ENCODE measurements at regions not wholly inside any gene's neighbourhood (a gene's known extent, or its start where the extent isn't known, plus 50 kb on each side); places are given as distances from the start of the nearest gene placed in this dataset.

GRCh38 chr3:14601692-14602005 is 49.9 kb upstream of the CCDC174 start:
- TF ChIP-seq CTCF (IDR thresholded peaks at IDR 0.05; ENCODE audit: insufficient read depth, low read depth, low read length) = no peak
- POLR2A ChIA-PET = no interaction called here
- no peak for DNase-seq (ENCODE audit: low read depth)
- Histone ChIP-seq H3K4me3 (ENCODE audit: low read depth, low read length) (no peak overlapping the region), H3K36me3 (ENCODE audit: control insufficient read depth, insufficient read depth, low read length) (no peaks in the 10 kb centered on the region), H3K27me3 (ENCODE audit: control insufficient read depth, insufficient read depth, low read length) (peaks cover 25% of the 10 kb centered on the region)
- CTCF ChIA-PET = no interaction called here

Measured in BJ (cell line).